ENCODE measurements at regions not wholly inside any gene's neighbourhood (a gene's known extent, or its start where the extent isn't known, plus 50 kb on each side); places are given as distances from the start of the nearest gene placed in this dataset.

GRCh38 chr12:71335151-71335962, 104.2 kb upstream of the LGR5 start:
- H3K9me3 ChIP-seq: peaks cover 0 to 4% (median 0%) of the 10 kb centered on the region in 4 donors
- 85% methylated on average over 4 of the region's 4 CpGs for WGBS
- intact Hi-C loops (cut with DNase I): no loop called here
- H3K27me3 ChIP-seq: no peaks in the 10 kb centered on the region
- H3K4me3 ChIP-seq: no peak overlapping the region
- H3K36me3 ChIP-seq: no peaks in the 10 kb centered on the region
- H3K4me1 ChIP-seq: no peaks in the 10 kb centered on the region
- DNase-seq (ENCODE audit: extremely low spot score): no peak
- H3K27ac ChIP-seq (replicated peaks in 1 of 4): no peak overlapping the region
- TF ChIP-seq POLR2A (IDR thresholded peaks at IDR 0.05; ENCODE audit: low read depth): no peak
- TF ChIP-seq, protein P1, sequence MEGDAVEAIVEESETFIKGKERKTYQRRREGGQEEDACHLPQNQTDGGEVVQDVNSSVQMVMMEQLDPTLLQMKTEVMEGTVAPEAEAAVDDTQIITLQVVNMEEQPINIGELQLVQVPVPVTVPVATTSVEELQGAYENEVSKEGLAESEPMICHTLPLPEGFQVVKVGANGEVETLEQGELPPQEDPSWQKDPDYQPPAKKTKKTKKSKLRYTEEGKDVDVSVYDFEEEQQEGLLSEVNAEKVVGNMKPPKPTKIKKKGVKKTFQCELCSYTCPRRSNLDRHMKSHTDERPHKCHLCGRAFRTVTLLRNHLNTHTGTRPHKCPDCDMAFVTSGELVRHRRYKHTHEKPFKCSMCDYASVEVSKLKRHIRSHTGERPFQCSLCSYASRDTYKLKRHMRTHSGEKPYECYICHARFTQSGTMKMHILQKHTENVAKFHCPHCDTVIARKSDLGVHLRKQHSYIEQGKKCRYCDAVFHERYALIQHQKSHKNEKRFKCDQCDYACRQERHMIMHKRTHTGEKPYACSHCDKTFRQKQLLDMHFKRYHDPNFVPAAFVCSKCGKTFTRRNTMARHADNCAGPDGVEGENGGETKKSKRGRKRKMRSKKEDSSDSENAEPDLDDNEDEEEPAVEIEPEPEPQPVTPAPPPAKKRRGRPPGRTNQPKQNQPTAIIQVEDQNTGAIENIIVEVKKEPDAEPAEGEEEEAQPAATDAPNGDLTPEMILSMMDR (IDR thresholded peaks at IDR 0.05): no peak
- no peak for TF ChIP-seq EP300 (IDR thresholded peaks at IDR 0.05)
- no peak for TF ChIP-seq POLR2AphosphoS5 (IDR thresholded peaks at IDR 0.05)

DNA sequence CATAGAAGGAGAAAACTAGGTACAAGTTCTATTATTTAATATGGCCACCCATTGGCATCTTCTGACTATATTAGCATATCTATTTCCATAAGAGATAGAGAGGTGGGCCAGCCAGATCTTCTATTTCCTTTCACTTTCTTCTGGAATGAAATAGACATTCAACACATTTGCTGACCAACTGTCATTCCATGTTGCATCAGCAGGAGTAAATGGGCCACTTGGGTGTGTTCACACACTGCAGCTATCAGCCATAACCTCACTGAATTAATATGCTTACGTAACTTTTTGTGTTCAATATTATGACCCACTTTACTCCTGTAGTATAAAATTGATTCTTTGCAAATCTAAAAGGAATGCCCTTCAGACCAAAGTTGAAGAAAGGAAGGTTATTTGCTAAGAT, 106.2 kb upstream of the LGR5 start:
- Histone ChIP-seq H3K27ac (replicated peaks in 1 of 4) (no peak overlapping the region), H3K4me1 (no peaks in the 10 kb centered on the region), H3K36me3 (no peaks in the 10 kb centered on the region), H3K27me3 (no peaks in the 10 kb centered on the region), H3K9me3 (no peaks in the 10 kb centered on the region), H3K4me3 (no peak overlapping the region)
- intact Hi-C loops (cut with DNase I): no loop called here
- DNase-seq (ENCODE audit: extremely low spot score): no peak
- 81% methylated on average over 1 of the region's 1 CpG for WGBS
- TF ChIP-seq POLR2AphosphoS5 (IDR thresholded peaks at IDR 0.05) (no peak), POLR2A (IDR thresholded peaks at IDR 0.05; ENCODE audit: low read depth) (no peak), EP300 (IDR thresholded peaks at IDR 0.05) (no peak)
- TF ChIP-seq, protein P1 (IDR thresholded peaks at IDR 0.05): no peak

- H3K27ac ChIP-seq (replicated peaks in 1 of 4): no peak overlapping the region
- intact Hi-C loops (cut with DNase I): no loop called here
- H3K27me3 ChIP-seq: no peaks in the 10 kb centered on the region
- H3K4me3 ChIP-seq: no peak overlapping the region
- H3K36me3 ChIP-seq: no peaks in the 10 kb centered on the region
- TF ChIP-seq POLR2AphosphoS5 (IDR thresholded peaks at IDR 0.05) (no peak), POLR2A (IDR thresholded peaks at IDR 0.05; ENCODE audit: low read depth) (no peak)
- TF ChIP-seq, protein P1 (IDR thresholded peaks at IDR 0.05): no peak
- WGBS: 87% methylated on average over 2 of the region's 2 CpGs
- H3K9me3 ChIP-seq: no peaks in the 10 kb centered on the region
- no peaks in the 10 kb centered on the region for H3K4me1 ChIP-seq
- no peak for DNase-seq (ENCODE audit: extremely low spot score)
Measured at GRCh38 chr12:71329956-71330355, 109.6 kb upstream of the LGR5 start.

- Histone ChIP-seq H3K27me3 (no peaks in the 10 kb centered on the region), H3K27ac (replicated peaks in 1 of 4) (no peak overlapping the region), H3K4me3 (no peak overlapping the region), H3K36me3 (no peaks in the 10 kb centered on the region), H3K9me3 (peaks cover 0 to 23% (median 18%) of the 10 kb centered on the region in 4 donors), H3K4me1 (no peaks in the 10 kb centered on the region)
- intact Hi-C loops (cut with DNase I): no loop called here
- DNase-seq (ENCODE audit: extremely low spot score): no peak
- no peak for TF ChIP-seq POLR2AphosphoS5 (IDR thresholded peaks at IDR 0.05)
- TF ChIP-seq, protein P1 (IDR thresholded peaks at IDR 0.05): no peak
- TF ChIP-seq POLR2A (IDR thresholded peaks at IDR 0.05; ENCODE audit: low read depth): no peak
- TF ChIP-seq EP300 (IDR thresholded peaks at IDR 0.05): no peak
Measured at GRCh38 chr12:71321531-71321930, 118.1 kb upstream of the LGR5 start.

- no peaks in the 10 kb centered on the region for H3K27me3 ChIP-seq
- no peak overlapping the region for H3K4me3 ChIP-seq
- H3K36me3 ChIP-seq: no peaks in the 10 kb centered on the region
- WGBS: 80% methylated on average over 1 of the region's 1 CpG
- H3K4me1 ChIP-seq: no peaks in the 10 kb centered on the region
- DNase-seq (ENCODE audit: extremely low spot score): no peak
- peaks cover 0 to 23% (median 18%) of the 10 kb centered on the region in 4 donors for H3K9me3 ChIP-seq
- intact Hi-C loops (cut with DNase I): no loop called here
- TF ChIP-seq POLR2A (IDR thresholded peaks at IDR 0.05; ENCODE audit: low read depth): no peak
- TF ChIP-seq, protein P1 (IDR thresholded peaks at IDR 0.05): no peak
- TF ChIP-seq EP300 (IDR thresholded peaks at IDR 0.05): no peak
- no peak for TF ChIP-seq POLR2AphosphoS5 (IDR thresholded peaks at IDR 0.05)
- H3K27ac ChIP-seq (replicated peaks in 1 of 4): no peak overlapping the region
Measured at GRCh38 chr12:71321130-71321529, 118.5 kb upstream of the LGR5 start.
